Umbilical cord (tissue), 1 donor: ENCODE measurements at regions not wholly inside any gene's neighbourhood (a gene's known extent, or its start where the extent isn't known, plus 50 kb on each side); places are given as distances from the start of the nearest gene placed in this dataset.

ENCODE experiments used
- DNase-seq: peaks from one replicate; pipeline ENCODE4 v3.0.0-alpha.2; 2015; ENCODE audit warnings: low spot score

- DNase-seq: no peak
Observed at GRCh38 chr1:5812295-5812694, 179.9 kb downstream of the NPHP4 start.

GRCh38 chr1:5811419-5811818 lies 180.8 kb downstream of the NPHP4 start:
- no peak for DNase-seq

- no peak for DNase-seq
Observed at GRCh38 chr1:5810553-5811270, 181.5 kb downstream of the NPHP4 start.

GRCh38 chr1:5810131-5810530 lies 182.1 kb downstream of the NPHP4 start:
- no peak for DNase-seq

- DNase-seq: no peak
Observed at GRCh38 chr1:5809207-5809788, 182.9 kb downstream of the NPHP4 start.

GRCh38 chr1:5803851-5804250 lies 188.4 kb downstream of the NPHP4 start:
- no peak for DNase-seq

- no peak for DNase-seq
Observed at GRCh38 chr1:5802606-5803005, 189.6 kb downstream of the NPHP4 start.

- no peak for DNase-seq
Observed at GRCh38 chr1:5798904-5799303, 193.3 kb downstream of the NPHP4 start.

- DNase-seq: no peak
Observed at GRCh38 chr1:5798151-5798730, 194.0 kb downstream of the NPHP4 start.

- no peak for DNase-seq
Observed at GRCh38 chr1:5796028-5796427, 196.2 kb downstream of the NPHP4 start.

- DNase-seq: no peak
Observed at GRCh38 chr1:5794279-5794678, 197.9 kb downstream of the NPHP4 start.

GRCh38 chr1:5793516-5793915 lies 198.7 kb downstream of the NPHP4 start:
- DNase-seq: no peak

GRCh38 chr1:5781079-5781478 lies 211.1 kb downstream of the NPHP4 start:
- DNase-seq: no peak

GRCh38 chr1:5780324-5780716 lies 211.9 kb downstream of the NPHP4 start:
- DNase-seq: no peak

- DNase-seq: no peak
Observed at GRCh38 chr1:5779608-5780323, 212.5 kb downstream of the NPHP4 start.

GRCh38 chr1:5776035-5776550 lies 216.1 kb downstream of the NPHP4 start:
- DNase-seq: no peak

- no peak for DNase-seq
Observed at GRCh38 chr1:5774019-5774418, 218.2 kb downstream of the NPHP4 start.

- DNase-seq: no peak
Observed at GRCh38 chr1:5771788-5772187, 220.4 kb downstream of the NPHP4 start.

GRCh38 chr1:5770981-5771765 lies 221.1 kb downstream of the NPHP4 start:
- DNase-seq: peak; percentile 56

- no peak for DNase-seq
Observed at GRCh38 chr1:5769760-5770159, 222.5 kb downstream of the NPHP4 start.

GRCh38 chr1:5769146-5769545 lies 223.1 kb downstream of the NPHP4 start:
- DNase-seq: no peak

- no peak for DNase-seq
Observed at GRCh38 chr1:5768014-5768413, 224.2 kb downstream of the NPHP4 start.
